ENCODE measurements at regions not wholly inside any gene's neighbourhood (a gene's known extent, or its start where the extent isn't known, plus 50 kb on each side); places are given as distances from the start of the nearest gene placed in this dataset.

GRCh38 chr18:78721238-78721875 is 258.3 kb upstream of the SALL3 start:
- no peak for DNase-seq

DNA sequence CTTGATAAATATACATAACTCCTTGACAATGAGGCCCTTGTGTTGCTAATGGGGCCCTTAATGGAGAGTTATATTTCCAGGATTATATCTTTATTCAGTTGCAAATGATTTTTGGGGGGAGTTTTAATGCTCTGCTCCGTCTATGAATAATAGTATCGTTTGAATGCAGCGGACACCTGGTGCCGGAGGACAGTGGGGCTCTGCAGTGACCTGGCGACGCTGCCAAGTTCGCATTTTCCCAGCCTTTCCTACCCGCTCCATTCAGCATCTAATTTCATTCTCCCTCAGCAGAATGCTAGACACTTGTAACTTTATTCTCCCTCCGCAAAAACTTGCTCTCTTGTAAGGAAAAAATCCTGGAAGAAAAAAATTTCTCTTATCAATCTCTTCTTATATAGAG is 257.6 kb upstream of the SALL3 start:
- no peak for DNase-seq

DNA sequence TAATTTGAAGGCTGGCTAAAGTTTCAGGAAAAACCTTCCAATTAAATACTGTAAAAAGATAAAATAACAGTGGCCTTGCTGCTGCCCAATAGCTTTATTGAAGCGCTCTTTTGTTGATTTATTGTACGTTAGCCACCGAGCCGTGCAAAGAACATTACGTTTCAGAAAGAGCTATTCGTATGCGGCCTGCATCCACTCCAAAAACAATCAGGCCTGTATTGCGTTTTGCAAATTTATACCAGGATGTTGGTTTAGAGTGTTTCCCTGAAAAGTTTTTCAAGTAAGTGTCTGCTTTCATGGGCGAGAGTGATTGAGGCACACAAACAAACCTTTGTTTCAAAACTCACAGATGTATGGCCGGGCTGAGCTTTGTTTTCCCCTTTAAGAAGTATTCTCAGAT is 257.2 kb upstream of the SALL3 start:
- DNase-seq: no peak

GRCh38 chr18:78722929-78723710 is 256.5 kb upstream of the SALL3 start:
- no peak for DNase-seq

- DNase-seq: no peak
Measured at GRCh38 chr18:78724214-78724914, 255.3 kb upstream of the SALL3 start.

DNA sequence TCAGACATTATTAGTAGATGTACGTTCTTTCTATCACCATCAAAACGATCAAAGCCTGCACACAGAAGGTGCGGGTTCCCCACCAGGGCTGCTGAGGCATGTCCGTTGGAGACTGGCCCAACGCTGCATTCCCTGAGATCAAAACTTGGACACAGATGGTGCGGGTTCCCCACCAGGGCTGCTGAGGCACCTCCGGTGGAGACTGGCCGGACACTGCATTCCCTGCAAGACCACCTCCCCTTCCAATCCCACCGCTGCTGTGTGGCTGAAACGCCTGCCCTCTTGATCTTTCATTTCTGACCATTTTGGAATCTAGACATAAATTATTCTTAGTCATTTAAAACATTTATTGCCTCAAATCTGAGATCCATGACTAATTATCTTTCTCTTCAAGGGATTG is 254.2 kb upstream of the SALL3 start:
- no peak for DNase-seq

DNA sequence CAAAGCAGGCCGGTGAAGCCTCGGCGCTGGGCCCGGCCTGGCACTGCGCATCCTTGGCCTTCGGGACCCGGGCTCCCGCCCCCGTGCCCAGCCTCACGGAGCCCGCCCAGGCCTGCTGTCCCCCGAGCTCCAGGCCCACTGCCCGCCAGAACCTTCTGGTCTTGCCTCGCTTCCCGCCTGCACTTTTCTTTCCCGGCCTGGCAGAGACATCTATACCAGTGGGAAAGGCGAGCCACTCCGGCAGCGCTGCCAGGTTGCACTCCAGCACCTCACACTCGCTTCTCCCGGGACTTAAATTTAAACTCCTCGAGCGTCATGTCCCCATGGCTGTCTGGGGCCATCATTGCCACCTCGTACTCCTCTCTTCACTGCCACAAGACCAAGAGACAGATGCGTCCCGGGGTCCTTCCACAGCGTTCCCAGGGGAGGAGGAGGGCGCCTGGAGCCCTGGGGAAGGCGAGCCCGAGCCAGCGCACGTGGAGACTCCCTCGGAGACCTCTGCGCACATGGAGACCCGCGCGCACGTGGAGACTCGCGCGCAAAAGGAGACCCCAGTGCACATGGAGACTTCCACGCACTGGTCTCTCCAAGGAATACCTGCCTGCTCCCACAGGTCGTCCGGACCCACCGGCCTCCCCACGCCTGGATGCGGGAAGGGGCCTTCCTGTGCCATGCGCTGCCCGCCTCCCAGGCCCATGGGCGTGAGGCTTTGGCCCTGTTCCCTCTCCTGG is 253.1 kb upstream of the SALL3 start:
- DNase-seq: no peak

GRCh38 chr18:78727057-78727739 is 252.4 kb upstream of the SALL3 start:
- no peak for DNase-seq

GRCh38 chr18:78727877-78728783 is 251.5 kb upstream of the SALL3 start:
- no peak for DNase-seq

DNA sequence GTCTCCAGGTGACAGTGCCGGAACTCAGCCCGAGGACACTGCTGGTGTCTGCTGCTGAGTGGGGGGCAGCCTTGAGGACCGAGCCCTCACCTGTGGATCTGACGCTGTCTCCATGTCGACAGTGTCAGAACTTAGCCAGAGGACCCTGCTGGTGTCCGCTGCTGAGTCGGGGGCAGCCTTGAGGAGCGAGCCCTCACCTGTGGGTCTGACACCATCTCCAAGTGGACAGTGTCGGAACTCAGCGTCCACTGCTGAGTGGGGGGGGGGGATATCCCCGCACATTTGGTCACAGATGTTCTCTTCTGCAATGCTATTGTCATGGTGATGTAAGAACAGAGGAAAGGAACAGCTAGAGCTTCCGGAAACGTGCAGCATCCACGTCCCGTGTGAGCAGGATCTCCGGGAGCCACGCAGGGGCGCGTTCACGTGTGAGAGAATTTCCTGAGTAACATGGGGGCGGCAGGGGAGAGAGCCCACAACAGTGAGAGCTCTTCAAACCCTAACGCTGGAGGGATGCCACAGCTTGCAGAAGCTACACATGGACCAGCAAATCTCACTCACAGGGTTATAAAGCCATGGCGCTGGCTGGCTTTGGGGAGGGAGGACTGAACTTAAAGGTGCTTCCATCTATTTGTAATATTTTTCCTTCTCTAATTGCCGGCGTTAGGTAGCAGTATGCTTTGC is 250.7 kb upstream of the SALL3 start:
- no peak for DNase-seq

DNA sequence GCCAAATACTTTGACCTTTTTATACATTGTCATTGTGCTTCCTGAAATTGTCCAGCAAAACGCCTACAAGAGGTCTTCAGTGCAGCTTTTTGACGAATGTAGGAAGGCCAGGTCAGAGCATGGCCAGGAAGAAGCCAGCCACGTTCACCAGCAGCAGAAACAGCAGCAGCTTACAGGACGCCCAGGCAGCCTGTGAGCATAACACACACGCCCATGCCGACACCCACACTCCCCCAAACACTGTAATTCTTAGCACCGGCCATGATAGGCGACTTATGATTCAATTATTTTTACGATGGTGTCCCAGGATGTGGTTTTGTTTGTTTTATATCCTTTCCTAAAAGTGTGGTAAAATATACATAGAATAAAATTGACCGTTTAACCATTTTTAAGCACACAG is 249.1 kb upstream of the SALL3 start:
- no peak for DNase-seq

DNA sequence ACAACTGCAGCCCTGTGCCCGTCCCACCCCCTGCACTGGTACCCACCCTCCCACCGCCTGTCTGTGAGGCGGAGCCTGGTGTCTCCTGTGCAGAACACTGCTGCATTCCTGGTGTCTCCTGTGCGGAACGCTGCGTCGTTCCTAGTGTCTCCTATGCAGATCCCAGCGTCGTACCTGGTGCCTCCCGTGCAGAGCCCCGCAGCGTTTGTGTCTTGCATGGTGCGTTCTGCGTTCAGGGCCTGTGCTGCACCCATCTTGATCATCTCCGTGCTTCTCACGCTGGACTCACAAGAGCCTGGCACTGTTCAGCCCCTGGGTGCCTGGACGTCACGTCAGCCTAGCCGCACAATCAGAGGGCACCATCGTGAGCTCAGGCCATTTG is 248.6 kb upstream of the SALL3 start:
- no peak for DNase-seq

- no peak for DNase-seq
Measured at GRCh38 chr18:78731398-78732032, 248.1 kb upstream of the SALL3 start.

DNA sequence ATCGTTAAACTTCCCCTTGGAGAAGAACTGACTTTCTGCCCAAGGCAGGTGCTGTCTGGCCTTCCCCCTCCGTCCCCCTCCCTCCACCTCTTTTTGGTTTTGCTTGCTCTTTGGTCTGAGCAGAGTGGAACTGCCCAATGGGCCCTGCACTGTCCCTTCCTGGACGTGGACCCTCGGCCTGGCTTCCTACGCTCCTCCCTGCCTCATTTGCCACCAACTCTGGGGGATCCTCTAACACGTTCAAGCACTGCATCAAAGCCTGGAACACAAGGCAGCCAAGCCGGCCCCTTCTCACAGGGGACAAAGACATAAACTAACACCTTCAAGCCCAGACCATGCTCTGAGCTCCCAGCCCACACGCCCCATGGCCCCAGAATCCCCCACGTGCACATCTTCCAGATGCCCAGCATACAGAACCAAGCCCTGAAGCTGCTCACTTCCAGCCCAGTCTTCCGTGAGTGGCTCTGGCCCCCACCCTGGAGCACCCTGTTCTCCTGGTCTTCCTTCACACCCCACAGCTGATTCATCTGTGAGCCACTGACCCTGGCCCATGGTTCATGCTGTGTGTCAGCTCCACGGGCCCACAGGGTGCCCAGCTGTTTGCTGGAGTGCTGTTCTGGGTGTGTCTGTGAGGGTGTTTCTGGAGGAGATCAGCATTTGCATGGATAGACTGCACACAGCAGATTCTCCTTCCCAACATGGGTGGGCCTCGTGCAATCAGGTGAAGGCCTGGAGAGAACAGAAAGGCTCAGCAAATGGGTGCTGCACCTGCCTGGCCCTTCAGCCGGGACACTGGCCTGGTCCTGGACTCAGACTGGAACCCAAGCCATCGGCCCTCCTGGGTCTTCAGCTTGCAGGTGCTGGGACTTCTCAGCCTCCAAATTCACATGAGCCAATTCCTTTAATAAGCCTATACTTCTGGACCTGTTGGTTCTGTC is 247.1 kb upstream of the SALL3 start:
- DNase-seq: no peak

- DNase-seq: no peak
Measured at GRCh38 chr18:78733762-78734613, 245.6 kb upstream of the SALL3 start.

DNA sequence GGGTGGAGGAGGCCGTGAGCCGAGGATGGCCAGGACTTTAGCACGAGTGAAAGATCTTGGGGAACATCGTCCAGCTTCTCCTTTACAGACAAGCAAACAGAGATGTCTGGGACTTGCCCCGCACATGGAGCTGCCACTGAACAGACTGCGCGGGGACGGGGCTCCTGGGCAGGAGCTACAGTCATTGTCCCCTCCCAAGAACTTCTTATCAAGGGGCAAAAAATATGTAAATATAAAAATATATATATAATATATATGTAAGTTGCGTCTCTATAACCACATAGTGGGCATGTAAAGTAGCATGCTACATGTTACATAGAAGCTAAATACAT is 245.0 kb upstream of the SALL3 start:
- DNase-seq: no peak

DNA sequence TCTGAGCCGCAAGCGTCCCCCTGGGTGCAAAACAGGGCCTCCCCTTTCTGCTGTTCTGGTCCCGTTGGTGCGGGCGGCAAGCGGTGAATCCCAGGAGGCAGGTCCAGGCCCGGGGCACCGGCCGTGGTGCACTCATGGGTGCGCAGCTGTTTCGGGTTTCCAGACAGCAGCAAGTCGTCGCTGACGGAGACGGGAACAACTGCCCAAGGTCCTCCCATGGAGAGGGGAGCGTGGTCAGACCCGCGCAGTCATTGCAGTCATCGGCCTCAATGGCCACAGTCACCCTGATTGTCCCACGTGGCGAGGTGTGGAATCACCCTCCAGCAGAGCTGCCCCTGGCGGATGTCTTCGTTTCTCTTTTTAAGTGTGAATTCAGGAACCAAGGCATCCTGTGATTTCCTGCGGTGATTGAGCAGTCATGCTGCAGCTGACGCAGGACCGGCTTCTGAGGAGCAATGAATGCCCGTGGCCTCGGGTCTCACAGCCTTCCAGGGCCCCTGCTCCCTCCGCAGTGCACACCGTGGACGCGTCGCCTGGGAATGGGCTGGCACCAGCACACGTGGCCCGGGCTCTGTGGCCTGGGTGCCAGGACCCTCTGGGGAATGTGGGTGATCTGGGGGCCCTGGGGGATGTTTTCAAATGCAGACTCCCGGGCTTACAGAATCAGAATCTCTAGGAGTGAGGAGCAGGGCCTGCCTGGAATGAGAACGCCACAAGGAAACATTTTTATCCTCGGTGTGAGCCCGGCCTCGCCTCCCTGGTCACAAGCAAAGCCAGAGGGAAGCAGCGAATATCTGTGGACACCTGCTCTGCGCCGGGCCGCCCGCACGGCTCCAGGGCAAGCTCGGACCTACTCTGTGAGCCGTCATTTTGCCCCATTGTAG is 244.2 kb upstream of the SALL3 start:
- no peak for DNase-seq

Measured in suppressor macrophage treated with lipopolysaccharide for 4 hours (primary cell).